Trophoblast cell (in vitro differentiated cells and primary cell): ENCODE measurements at regions not wholly inside any gene's neighbourhood (a gene's known extent, or its start where the extent isn't known, plus 50 kb on each side); places are given as distances from the start of the nearest gene placed in this dataset.
"Not testable (repeated sequence)": the region's sequence is repeated elsewhere in the genome, so short reads cannot be mapped to it uniquely, and the experiment has no call there.

ENCODE experiments used
- DNase-seq, 2 donors: peaks; one replicate each; pipeline ENCODE4 v3.0.0-alpha.2; 2016
- H2AFZ ChIP-seq: 2 replicates; pipeline ENCODE4 v1.6.1; 2013; ENCODE audit warnings: low read length, moderate library complexity, mild to moderate bottlenecking; ENCODE audit not compliant: insufficient read depth, poor library complexity
- H2AK5ac ChIP-seq: 2 replicates; pipeline ENCODE4 v1.6.1; 2013; ENCODE audit warnings: mild to moderate bottlenecking, low read length
- H2BK120ac ChIP-seq: 2 replicates; pipeline ENCODE4 v1.6.1; 2013; ENCODE audit warnings: low read length, mild to moderate bottlenecking, moderate library complexity; ENCODE audit not compliant: insufficient read depth, poor library complexity
- H2BK12ac ChIP-seq: 2 replicates; pipeline ENCODE4 v1.6.1; 2013; ENCODE audit warnings: mild to moderate bottlenecking, low read length, moderate library complexity
- H2BK5ac ChIP-seq: 2 replicates; pipeline ENCODE4 v1.6.1; 2013; ENCODE audit warnings: low read length, low read depth, moderate library complexity, mild to moderate bottlenecking; ENCODE audit not compliant: poor library complexity
- H3K14ac ChIP-seq: 2 replicates; pipeline ENCODE4 v1.6.1; 2013; ENCODE audit warnings: mild to moderate bottlenecking, low read length
- H3K18ac ChIP-seq: 2 replicates; pipeline ENCODE4 v1.6.1; 2013; ENCODE audit warnings: mild to moderate bottlenecking, low read length
- H3K23ac ChIP-seq: 2 replicates; pipeline ENCODE4 v1.6.1; 2013; ENCODE audit warnings: low read length
- H3K27ac ChIP-seq: 2 replicates; pipeline ENCODE4 v1.5.1; 2013; ENCODE audit warnings: low read depth, mild to moderate bottlenecking, inconsistent platforms, low read length, moderate library complexity
- H3K27me3 ChIP-seq: 2 replicates; pipeline ENCODE4 v1.6.1; 2013; ENCODE audit warnings: inconsistent platforms, mild to moderate bottlenecking, low read length, moderate library complexity; ENCODE audit not compliant: insufficient read depth
- H3K36me3 ChIP-seq, 2 experiments: 1 replicate in 1 of 2; 2 replicates in 1 of 2; pipeline ENCODE4 v1.6.1; 2013; ENCODE audit warnings: low read length in 2 of 2, mild to moderate bottlenecking in 2 of 2, moderate library complexity in 1 of 2; ENCODE audit not compliant: insufficient read depth in 2 of 2, control insufficient read depth in 1 of 2
- H3K4ac ChIP-seq: 2 replicates; pipeline ENCODE4 v1.6.1; 2013; ENCODE audit warnings: low read depth, mild to moderate bottlenecking, low read length, moderate library complexity
- H3K4me1 ChIP-seq, 2 experiments: 1 replicate in 1 of 2; 2 replicates in 1 of 2; pipeline ENCODE4 v1.6.1; 2013; ENCODE audit warnings: low read length in 2 of 2, mild to moderate bottlenecking in 2 of 2, moderate library complexity in 1 of 2; ENCODE audit not compliant: insufficient read depth in 2 of 2, control insufficient read depth in 1 of 2
- H3K4me2 ChIP-seq: 2 replicates; pipeline ENCODE4 v1.6.1; 2013; ENCODE audit warnings: inconsistent platforms, mild to moderate bottlenecking, low read length, moderate library complexity
- H3K4me3 ChIP-seq: 2 replicates; pipeline ENCODE4 v1.5.1; 2013; ENCODE audit warnings: mild to moderate bottlenecking, low read depth, low read length, inconsistent platforms
- H3K79me1 ChIP-seq: one replicate; pipeline ENCODE4 v1.6.1; 2013; ENCODE audit warnings: low read length
- H3K79me2 ChIP-seq: 2 replicates; pipeline ENCODE4 v1.6.1; 2013; ENCODE audit warnings: low read length, mild to moderate bottlenecking; ENCODE audit not compliant: control insufficient read depth, insufficient read depth, poor library complexity
- H3K9ac ChIP-seq: 2 replicates; pipeline ENCODE4 v1.6.1; 2013; ENCODE audit warnings: mild to moderate bottlenecking, low read length
- H3K9me3 ChIP-seq: 2 replicates; pipeline ENCODE4 v1.6.1; 2013; ENCODE audit warnings: low read depth, mild to moderate bottlenecking, control low read depth, inconsistent platforms, low read length; ENCODE audit not compliant: insufficient read depth
- H4K12ac ChIP-seq: 2 replicates; pipeline ENCODE4 v1.6.1; 2013; ENCODE audit warnings: low read depth, mild to moderate bottlenecking, low read length, moderate library complexity
- H4K8ac ChIP-seq: 2 replicates; pipeline ENCODE4 v1.6.1; 2013; ENCODE audit warnings: low read depth, mild to moderate bottlenecking, low read length, moderate library complexity
- H4K91ac ChIP-seq: one replicate; pipeline ENCODE4 v1.6.1; 2013; ENCODE audit warnings: low read depth, mild to moderate bottlenecking, low read length, moderate library complexity
- WGBS: extraction: QIAGEN DNeasy Blood & Tissue Kit; methylation state at CpG from one replicate; pipeline ENCODE4 v1.1.7; 2013; ENCODE audit warnings: missing lambda C conversion rate; ENCODE audit not compliant: insufficient read length, insufficient coverage; ENCODE audit errors: extremely low coverage; 5-methylcytosine and 5-hydroxymethylcytosine counted together

GRCh38 chr6:26898785-26899184 is 239.2 kb upstream of the ZNF322 start:
- not testable (repeated sequence) for H3K9ac ChIP-seq, H2AFZ ChIP-seq, H3K79me1 ChIP-seq, H3K9me3 ChIP-seq, H3K4ac ChIP-seq, H2BK5ac ChIP-seq, H3K27me3 ChIP-seq, H4K12ac ChIP-seq, H3K36me3 ChIP-seq, H4K8ac ChIP-seq, H3K23ac ChIP-seq, H3K4me2 ChIP-seq, H3K4me1 ChIP-seq, H2BK120ac ChIP-seq, H3K18ac ChIP-seq, H4K91ac ChIP-seq, H2BK12ac ChIP-seq, H3K4me3 ChIP-seq, H3K79me2 ChIP-seq, H3K27ac ChIP-seq, DNase-seq, H3K14ac ChIP-seq, H2AK5ac ChIP-seq
- no CpG with 5 or more reads among the region's 9 CpGs for WGBS

- H3K27me3 ChIP-seq, H3K4me1 ChIP-seq, DNase-seq, H3K79me2 ChIP-seq, H3K14ac ChIP-seq, H4K12ac ChIP-seq, H3K4me2 ChIP-seq, H3K18ac ChIP-seq, H2BK5ac ChIP-seq, H3K4ac ChIP-seq, H3K36me3 ChIP-seq, H3K79me1 ChIP-seq, H3K4me3 ChIP-seq, H3K9me3 ChIP-seq, H2AFZ ChIP-seq, H3K9ac ChIP-seq, H2AK5ac ChIP-seq, H3K23ac ChIP-seq, H2BK12ac ChIP-seq, H2BK120ac ChIP-seq, H4K91ac ChIP-seq, H3K27ac ChIP-seq, H4K8ac ChIP-seq: not testable (repeated sequence)
- no CpG with 5 or more reads among the region's 2 CpGs for WGBS
These were observed 264.7 kb upstream of the ZNF322 start for GRCh38 chr6:26924206-26924605.

- not testable (repeated sequence) for H3K36me3 ChIP-seq, H3K79me2 ChIP-seq, H2BK120ac ChIP-seq, H3K79me1 ChIP-seq, H3K9me3 ChIP-seq, H3K23ac ChIP-seq, H3K18ac ChIP-seq, H4K8ac ChIP-seq, H2BK5ac ChIP-seq, H3K14ac ChIP-seq, H2BK12ac ChIP-seq, DNase-seq, H3K4me3 ChIP-seq, H3K4ac ChIP-seq, H4K12ac ChIP-seq, H4K91ac ChIP-seq, H3K9ac ChIP-seq, H2AK5ac ChIP-seq, H3K27me3 ChIP-seq, H3K4me2 ChIP-seq, H2AFZ ChIP-seq, H3K4me1 ChIP-seq, H3K27ac ChIP-seq
- WGBS = no CpG with 5 or more reads among the region's 2 CpGs
These were observed 268.6 kb upstream of the ZNF322 start for GRCh38 chr6:26928190-26928589.

GRCh38 chr6:26937258-26937657 is 277.7 kb upstream of the ZNF322 start:
- not testable (repeated sequence) for H3K4me3 ChIP-seq, H3K36me3 ChIP-seq, H2BK5ac ChIP-seq, H3K4ac ChIP-seq, DNase-seq, H3K4me2 ChIP-seq, H4K8ac ChIP-seq, H2AK5ac ChIP-seq, H3K4me1 ChIP-seq, H2BK12ac ChIP-seq, H2BK120ac ChIP-seq, H3K18ac ChIP-seq, H4K91ac ChIP-seq, H3K27ac ChIP-seq, H3K9me3 ChIP-seq, H3K79me2 ChIP-seq, H3K27me3 ChIP-seq, H4K12ac ChIP-seq, H3K23ac ChIP-seq, H2AFZ ChIP-seq, H3K9ac ChIP-seq, H3K14ac ChIP-seq, H3K79me1 ChIP-seq
- WGBS = no CpG with 5 or more reads among the region's 1 CpG
